GM23338 (cell line): ENCODE measurements at regions not wholly inside any gene's neighbourhood (a gene's known extent, or its start where the extent isn't known, plus 50 kb on each side); places are given as distances from the start of the nearest gene placed in this dataset.

Experiments
- ATAC-seq: fragments of 200-7000 bp; cut with Tn5 transposase; 3 replicates; pipeline ENCODE4 v1.9.1; 2020
- DNase-seq: peaks from one replicate; pipeline ENCODE4 v3.0.0-alpha.2; 2015; ENCODE audit warnings: low spot score
- H2AFZ ChIP-seq: fragments of 200-600 bp; sonication (generic); 2 replicates; pipeline ENCODE4 v1.8.0; 2016; ENCODE audit warnings: antibody characterized with exemption, mild to moderate bottlenecking, moderate library complexity
- H3F3A ChIP-seq: fragments of 200-600 bp; sonication (generic); replicated peaks from 2 replicates; pipeline ENCODE4 v1.8.0; 2017; ENCODE audit warnings: antibody characterized with exemption, mixed run types, low read depth
- H3K27ac ChIP-seq: fragments of 200-600 bp; sonication (generic); 2 replicates; pipeline ENCODE4 v1.6.1; 2016; ENCODE audit warnings: low read depth
- H3K27me3 ChIP-seq: fragments of 200-600 bp; sonication (generic); 2 replicates; pipeline ENCODE4 v1.8.0; 2016; ENCODE audit warnings: mild to moderate bottlenecking, mixed run types, moderate library complexity; ENCODE audit not compliant: insufficient read depth
- H3K36me3 ChIP-seq: fragments of 200-600 bp; sonication (generic); 2 replicates; pipeline ENCODE4 v1.8.0; 2016; ENCODE audit warnings: mild to moderate bottlenecking; ENCODE audit not compliant: insufficient read depth
- H3K4me1 ChIP-seq: fragments of 200-600 bp; sonication (generic); 2 replicates; pipeline ENCODE4 v1.8.0; 2016; ENCODE audit warnings: mild to moderate bottlenecking, moderate library complexity; ENCODE audit not compliant: insufficient read depth
- H3K4me2 ChIP-seq: fragments of 200-600 bp; sonication (generic); 2 replicates; pipeline ENCODE4 v1.7.1; 2017; ENCODE audit warnings: mixed run types
- H3K4me3 ChIP-seq: fragments of 200-600 bp; sonication (generic); 2 replicates; pipeline ENCODE4 v1.6.1; 2016; ENCODE audit warnings: mixed run types
- H3K79me2 ChIP-seq: fragments of 200-600 bp; sonication (generic); replicated peaks from 2 replicates; pipeline ENCODE4 v1.8.0; 2017; ENCODE audit warnings: mild to moderate bottlenecking; ENCODE audit not compliant: insufficient read depth
- H3K9me2 ChIP-seq: fragments of 200-600 bp; sonication (generic); 2 replicates; pipeline ENCODE4 v1.8.0; 2017; ENCODE audit not compliant: insufficient read depth
- H4K20me1 ChIP-seq: fragments of 200-600 bp; sonication (generic); replicated peaks from 2 replicates; pipeline ENCODE4 v1.8.0; 2017; ENCODE audit warnings: mild to moderate bottlenecking; ENCODE audit not compliant: insufficient read depth
- H3K27ac Mint-ChIP-seq: 2 replicates; pipeline ENCODE4 v1.8.0; 2020; ENCODE audit warnings: inconsistent platforms, mild to moderate bottlenecking, moderate library complexity, mixed read lengths
- H3K27me3 Mint-ChIP-seq: 3 replicates; pipeline ENCODE4 v1.8.0; 2022; ENCODE audit warnings: low read depth, mild to moderate bottlenecking, moderate library complexity, mixed read lengths, inconsistent platforms; ENCODE audit not compliant: insufficient read depth, poor library complexity
- H3K36me3 Mint-ChIP-seq: 3 replicates; pipeline ENCODE4 v1.8.0; 2021; ENCODE audit warnings: low read depth, mild to moderate bottlenecking, inconsistent platforms, moderate library complexity, mixed read lengths
- H3K4me1 Mint-ChIP-seq: 3 replicates; pipeline ENCODE4 v1.8.0; 2020; ENCODE audit warnings: mild to moderate bottlenecking, inconsistent platforms, mixed read lengths
- H3K4me3 Mint-ChIP-seq: 3 replicates; pipeline ENCODE4 v1.8.0; 2021; ENCODE audit warnings: moderate library complexity, mild to moderate bottlenecking, inconsistent platforms, mixed read lengths
- H3K9me3 Mint-ChIP-seq: 3 replicates; pipeline ENCODE4 v1.8.0; 2020; ENCODE audit warnings: moderate library complexity, mild to moderate bottlenecking, inconsistent platforms, mixed read lengths
- CTCF ChIP-seq, 2 experiments: fragments of 200-600 bp in 1 of 2; sonication (generic) in 1 of 2; conservative IDR thresholded peaks; 2 replicates each; pipeline versions ENCODE4 v1.5.1 to v1.6.1; 2016 to 2017; ENCODE audit warnings: antibody characterized with exemption in 2 of 2, low read depth in 2 of 2, mild to moderate bottlenecking in 2 of 2, moderate library complexity in 1 of 2
- EZH2phosphoT487 ChIP-seq: fragments of 200-600 bp; sonication (generic); IDR thresholded peaks from one replicate; pipeline ENCODE4 v1.8.1; 2018; ENCODE audit warnings: antibody characterized with exemption; ENCODE audit not compliant: unreplicated experiment
- JUNB ChIP-seq: IDR thresholded peaks from one replicate; pipeline ENCODE4 v1.6.1; 2016; ENCODE audit warnings: antibody characterized with exemption; ENCODE audit not compliant: unreplicated experiment
- NANOG ChIP-seq: IDR thresholded peaks from 2 replicates; pipeline ENCODE4 v1.6.1; 2016; ENCODE audit warnings: antibody characterized with exemption, borderline replicate concordance
- POLR2AphosphoS5 ChIP-seq: IDR thresholded peaks from 2 replicates; pipeline ENCODE4 v1.6.1; 2016; ENCODE audit warnings: antibody characterized with exemption, low read depth
- ZNF114 ChIP-seq: fragments of 250-450 bp; sonication (Bioruptor Pico); IDR thresholded peaks from 2 replicates; pipeline ENCODE4 v1.5.0; 2020; ENCODE audit warnings: mild to moderate bottlenecking, moderate library complexity
- ZNF331 ChIP-seq: fragments of 250-450 bp; sonication (Bioruptor Pico); IDR thresholded peaks from 2 replicates; pipeline ENCODE4 v1.5.0; 2020; ENCODE audit warnings: low read depth, mild to moderate bottlenecking, moderate library complexity
- TF ChIP-seq, protein P1 (sequence below): IDR thresholded peaks from one replicate; pipeline ENCODE4 v1.6.1; 2018; ENCODE audit warnings: antibody characterized with exemption; ENCODE audit not compliant: unreplicated experiment
- TF ChIP-seq, protein P2 (sequence below): IDR thresholded peaks from 2 replicates; pipeline ENCODE4 v1.6.1; 2016; ENCODE audit warnings: antibody characterized with exemption

DNA sequence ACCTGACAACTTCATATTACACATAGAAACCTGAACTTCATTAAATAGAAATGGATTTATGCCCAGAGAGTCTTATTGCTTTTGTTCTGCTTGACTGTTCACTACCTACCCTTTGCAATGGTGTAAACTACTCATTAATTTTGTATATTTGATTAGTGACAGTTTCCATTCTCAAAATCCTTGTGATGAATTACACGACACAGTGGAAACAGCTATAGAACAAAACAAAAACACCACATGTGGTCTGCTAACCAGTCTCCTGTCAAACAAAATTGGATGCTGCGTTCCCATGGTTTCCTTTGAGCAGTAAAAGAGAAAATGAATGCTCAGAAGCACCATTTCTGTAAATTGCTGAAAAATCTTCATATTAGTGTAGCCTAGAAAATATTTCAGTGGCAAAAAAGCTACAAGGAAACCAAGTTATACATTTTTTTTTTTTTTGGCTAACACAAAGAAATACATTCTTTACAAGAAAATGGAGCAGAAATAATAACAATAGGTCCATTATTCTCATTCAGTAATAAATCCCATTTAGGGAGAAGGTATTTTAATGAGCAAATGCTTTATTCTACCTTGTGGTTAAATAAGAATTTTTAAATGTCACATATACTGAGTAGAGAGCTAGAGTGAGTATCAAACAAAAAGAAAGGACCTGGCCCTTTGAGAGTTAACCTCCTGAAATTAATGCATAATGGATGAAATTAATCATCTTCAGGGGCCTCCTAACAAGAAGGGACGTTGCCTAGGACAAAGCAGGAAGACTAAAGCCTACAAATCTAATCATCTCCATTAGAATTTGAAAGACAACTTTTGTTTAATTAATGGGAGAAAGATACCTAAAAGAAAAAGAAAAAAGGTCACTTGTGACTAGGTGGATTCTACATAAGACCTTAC is 355.1 kb upstream of the ZC3H15 start (continued):
- TF ChIP-seq, protein P1, sequence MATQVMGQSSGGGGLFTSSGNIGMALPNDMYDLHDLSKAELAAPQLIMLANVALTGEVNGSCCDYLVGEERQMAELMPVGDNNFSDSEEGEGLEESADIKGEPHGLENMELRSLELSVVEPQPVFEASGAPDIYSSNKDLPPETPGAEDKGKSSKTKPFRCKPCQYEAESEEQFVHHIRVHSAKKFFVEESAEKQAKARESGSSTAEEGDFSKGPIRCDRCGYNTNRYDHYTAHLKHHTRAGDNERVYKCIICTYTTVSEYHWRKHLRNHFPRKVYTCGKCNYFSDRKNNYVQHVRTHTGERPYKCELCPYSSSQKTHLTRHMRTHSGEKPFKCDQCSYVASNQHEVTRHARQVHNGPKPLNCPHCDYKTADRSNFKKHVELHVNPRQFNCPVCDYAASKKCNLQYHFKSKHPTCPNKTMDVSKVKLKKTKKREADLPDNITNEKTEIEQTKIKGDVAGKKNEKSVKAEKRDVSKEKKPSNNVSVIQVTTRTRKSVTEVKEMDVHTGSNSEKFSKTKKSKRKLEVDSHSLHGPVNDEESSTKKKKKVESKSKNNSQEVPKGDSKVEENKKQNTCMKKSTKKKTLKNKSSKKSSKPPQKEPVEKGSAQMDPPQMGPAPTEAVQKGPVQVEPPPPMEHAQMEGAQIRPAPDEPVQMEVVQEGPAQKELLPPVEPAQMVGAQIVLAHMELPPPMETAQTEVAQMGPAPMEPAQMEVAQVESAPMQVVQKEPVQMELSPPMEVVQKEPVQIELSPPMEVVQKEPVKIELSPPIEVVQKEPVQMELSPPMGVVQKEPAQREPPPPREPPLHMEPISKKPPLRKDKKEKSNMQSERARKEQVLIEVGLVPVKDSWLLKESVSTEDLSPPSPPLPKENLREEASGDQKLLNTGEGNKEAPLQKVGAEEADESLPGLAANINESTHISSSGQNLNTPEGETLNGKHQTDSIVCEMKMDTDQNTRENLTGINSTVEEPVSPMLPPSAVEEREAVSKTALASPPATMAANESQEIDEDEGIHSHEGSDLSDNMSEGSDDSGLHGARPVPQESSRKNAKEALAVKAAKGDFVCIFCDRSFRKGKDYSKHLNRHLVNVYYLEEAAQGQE = no peak

DNA sequence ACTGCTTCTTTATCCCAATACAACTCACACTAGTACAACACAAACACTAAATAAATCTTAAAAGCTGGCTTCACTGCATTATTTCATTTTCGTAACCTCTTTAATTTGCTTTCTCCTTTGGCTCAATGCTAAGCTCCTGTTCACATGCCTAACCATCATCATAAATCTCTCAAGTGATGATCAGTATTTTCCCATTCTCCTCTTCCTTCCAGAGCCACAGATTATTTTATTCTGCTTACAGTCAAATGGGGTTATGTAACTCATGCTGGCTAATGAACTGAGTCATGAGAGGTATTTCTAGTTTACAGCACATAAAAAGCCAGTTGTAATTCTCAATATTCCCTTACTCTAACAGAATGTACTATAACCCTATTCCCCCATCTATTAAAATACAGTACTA is 350.4 kb upstream of the ZC3H15 start:
- no peaks in the 10 kb centered on the region for H3F3A ChIP-seq
- Mint-ChIP-seq H3K4me1 (peaks cover 9% of the 10 kb centered on the region), H3K9me3 (no peaks in the 10 kb centered on the region; the same call in 2 of the 3 replicates), H3K36me3 (no peaks in the 10 kb centered on the region), H3K27ac (no peak overlapping the region), H3K4me3 (no peak overlapping the region), H3K27me3 (no peaks in the 10 kb centered on the region)
- H3K4me1 ChIP-seq = peaks cover 12% of the 10 kb centered on the region
- peaks cover 4% of the 10 kb centered on the region; the same call in 1 of the 2 replicates for H3K9me2 ChIP-seq
- no peaks in the 10 kb centered on the region for H3K79me2 ChIP-seq
- DNase-seq = no peak
- H3K36me3 ChIP-seq = no peaks in the 10 kb centered on the region
- ATAC-seq = no peak
- no peak overlapping the region for H3K27ac ChIP-seq
- no peaks in the 10 kb centered on the region for H3K27me3 ChIP-seq
- no peak overlapping the region for H3K4me3 ChIP-seq
- no peak for TF ChIP-seq JUNB
- TF ChIP-seq ZNF114 (CRISPR knock-in tag) = no peak
- TF ChIP-seq POLR2AphosphoS5 = no peak
- no peak for TF ChIP-seq ZNF331 (CRISPR knock-in tag)
- TF ChIP-seq CTCF (conservative IDR thresholded peaks at IDR 0.05; ENCODE audit: low read depth in 2 of 2) = no peak
- TF ChIP-seq, protein P1 = no peak
- TF ChIP-seq EZH2phosphoT487 = no peak
- no peak for TF ChIP-seq NANOG
- TF ChIP-seq, protein P2, sequence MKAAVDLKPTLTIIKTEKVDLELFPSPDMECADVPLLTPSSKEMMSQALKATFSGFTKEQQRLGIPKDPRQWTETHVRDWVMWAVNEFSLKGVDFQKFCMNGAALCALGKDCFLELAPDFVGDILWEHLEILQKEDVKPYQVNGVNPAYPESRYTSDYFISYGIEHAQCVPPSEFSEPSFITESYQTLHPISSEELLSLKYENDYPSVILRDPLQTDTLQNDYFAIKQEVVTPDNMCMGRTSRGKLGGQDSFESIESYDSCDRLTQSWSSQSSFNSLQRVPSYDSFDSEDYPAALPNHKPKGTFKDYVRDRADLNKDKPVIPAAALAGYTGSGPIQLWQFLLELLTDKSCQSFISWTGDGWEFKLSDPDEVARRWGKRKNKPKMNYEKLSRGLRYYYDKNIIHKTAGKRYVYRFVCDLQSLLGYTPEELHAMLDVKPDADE = no peak
- no peak overlapping the region for H3K4me2 ChIP-seq
- no peak overlapping the region for H2AFZ ChIP-seq
- no peaks in the 10 kb centered on the region for H4K20me1 ChIP-seq
